Neural cell (in vitro differentiated cells): ENCODE measurements at regions not wholly inside any gene's neighbourhood (a gene's known extent, or its start where the extent isn't known, plus 50 kb on each side); places are given as distances from the start of the nearest gene placed in this dataset.

Experiments
- H2AFZ ChIP-seq: fragments of 200-600, 300-800 bp; sonication (generic), shearing (Covaris generic); 2 replicates; pipeline ENCODE4 v1.6.0; 2014; ENCODE audit warnings: low read depth, mild to moderate bottlenecking, antibody characterized with exemption, low read length, moderate library complexity
- H3F3A ChIP-seq: fragments of 200-600 bp; shearing (Covaris generic); 2 replicates; pipeline ENCODE4 v1.6.1; 2016; ENCODE audit warnings: mild to moderate bottlenecking, moderate library complexity, mixed read lengths, antibody characterized with exemption, low read length; ENCODE audit not compliant: insufficient read depth, poor library complexity, severe bottlenecking
- H3K27ac ChIP-seq: fragments of 200-600, 300-800 bp; sonication (generic), shearing (Covaris generic); 2 replicates; pipeline ENCODE4 v1.5.1; 2014; ENCODE audit warnings: mild to moderate bottlenecking, low read length, moderate library complexity
- H3K27me3 ChIP-seq: fragments of 300-800, 200-600 bp; sonication (generic), shearing (Covaris generic); 2 replicates; pipeline ENCODE4 v1.6.0; 2014; ENCODE audit warnings: mild to moderate bottlenecking, low read depth, low read length, moderate library complexity; ENCODE audit not compliant: insufficient read depth
- H3K36me3 ChIP-seq: fragments of 300-800, 200-600 bp; sonication (generic), shearing (Covaris generic); 2 replicates; pipeline ENCODE4 v1.5.1; 2014; ENCODE audit warnings: mild to moderate bottlenecking, antibody characterized with exemption, low read length, moderate library complexity; ENCODE audit not compliant: insufficient read depth
- H3K4me2 ChIP-seq: fragments of 300-800, 200-600 bp; sonication (generic), shearing (Covaris generic); 2 replicates; pipeline ENCODE4 v1.6.0; 2014; ENCODE audit warnings: mild to moderate bottlenecking, low read length
- H3K4me3 ChIP-seq: fragments of 300-800, 200-600 bp; sonication (generic), shearing (Covaris generic); 2 replicates; pipeline ENCODE4 v1.5.1; 2014; ENCODE audit warnings: mild to moderate bottlenecking, low read length, moderate library complexity
- H3K79me2 ChIP-seq: fragments of 200-600 bp; shearing (Covaris generic); replicated peaks from 2 replicates; pipeline ENCODE4 v1.6.0; 2014; ENCODE audit warnings: mild to moderate bottlenecking, low read length, moderate library complexity; ENCODE audit not compliant: insufficient read depth
- H3K9ac ChIP-seq: fragments of 300-800, 200-600 bp; sonication (generic), shearing (Covaris generic); 2 replicates; pipeline ENCODE4 v1.6.1; 2016; ENCODE audit warnings: mild to moderate bottlenecking, low read length, mixed read lengths
- H3K9me2 ChIP-seq: fragments of 200-600 bp; shearing (Covaris generic); 2 replicates; pipeline ENCODE4 v1.6.1; 2016; ENCODE audit warnings: mild to moderate bottlenecking, low read length, mixed read lengths; ENCODE audit not compliant: insufficient read depth
- H3K9me3 ChIP-seq: fragments of 200-600, 300-800 bp; sonication (generic), shearing (Covaris generic); 2 replicates; pipeline ENCODE4 v1.6.1; 2016; ENCODE audit warnings: mild to moderate bottlenecking, mixed run types, low read length, moderate library complexity, mixed read lengths
- H4K20me1 ChIP-seq: fragments of 200-600 bp; shearing (Covaris generic); 2 replicates; pipeline ENCODE4 v1.6.1; 2016; ENCODE audit warnings: mild to moderate bottlenecking, mixed run types; ENCODE audit not compliant: insufficient read depth
- EP300 ChIP-seq: fragments of 450-650 bp; conservative IDR thresholded peaks from 2 replicates; pipeline ENCODE4 v1.6.1; 2014; ENCODE audit warnings: antibody characterized with exemption, mild to moderate bottlenecking, moderate library complexity; ENCODE audit not compliant: poor library complexity, severe bottlenecking
- EZH2 ChIP-seq: fragments of 200-600, 300-800 bp; shearing (Covaris generic), sonication (generic); IDR thresholded peaks from 2 replicates; pipeline ENCODE4 v1.6.1; 2014; ENCODE audit warnings: antibody characterized with exemption, low read length, borderline replicate concordance, mild to moderate bottlenecking; ENCODE audit not compliant: insufficient read depth, poor library complexity, severe bottlenecking
- MXI1 ChIP-seq: fragments of 450-650 bp; conservative IDR thresholded peaks from 2 replicates; pipeline ENCODE4 v1.6.1; 2014; ENCODE audit warnings: antibody characterized with exemption, mild to moderate bottlenecking; ENCODE audit not compliant: poor library complexity, severe bottlenecking
- POLR2AphosphoS5 ChIP-seq: IDR thresholded peaks from 2 replicates; pipeline ENCODE4 v1.6.1; 2012
- RAD21 ChIP-seq: fragments of 450-650 bp; conservative IDR thresholded peaks from 2 replicates; pipeline ENCODE4 v1.6.1; 2014; ENCODE audit warnings: antibody characterized with exemption, mild to moderate bottlenecking, moderate library complexity
- REST ChIP-seq: IDR thresholded peaks from 2 replicates; pipeline ENCODE4 v1.6.1; 2012; ENCODE audit warnings: borderline replicate concordance
- SMC3 ChIP-seq: fragments of 450-650 bp; conservative IDR thresholded peaks from 2 replicates; pipeline ENCODE4 v1.6.1; 2014; ENCODE audit warnings: antibody characterized with exemption, mild to moderate bottlenecking, moderate library complexity; ENCODE audit not compliant: poor library complexity
- TAF1 ChIP-seq: IDR thresholded peaks from 2 replicates; pipeline ENCODE4 v1.6.1; 2012; ENCODE audit warnings: low read depth
- TF ChIP-seq, protein P1 (sequence below): fragments of 450-650 bp; IDR thresholded peaks from 2 replicates; pipeline ENCODE4 v1.5.1; 2014; ENCODE audit warnings: antibody characterized with exemption, mild to moderate bottlenecking, moderate library complexity; ENCODE audit not compliant: poor library complexity, severe bottlenecking

- no peak for TF ChIP-seq POLR2AphosphoS5
- no peak for TF ChIP-seq REST
- TF ChIP-seq, protein P1, sequence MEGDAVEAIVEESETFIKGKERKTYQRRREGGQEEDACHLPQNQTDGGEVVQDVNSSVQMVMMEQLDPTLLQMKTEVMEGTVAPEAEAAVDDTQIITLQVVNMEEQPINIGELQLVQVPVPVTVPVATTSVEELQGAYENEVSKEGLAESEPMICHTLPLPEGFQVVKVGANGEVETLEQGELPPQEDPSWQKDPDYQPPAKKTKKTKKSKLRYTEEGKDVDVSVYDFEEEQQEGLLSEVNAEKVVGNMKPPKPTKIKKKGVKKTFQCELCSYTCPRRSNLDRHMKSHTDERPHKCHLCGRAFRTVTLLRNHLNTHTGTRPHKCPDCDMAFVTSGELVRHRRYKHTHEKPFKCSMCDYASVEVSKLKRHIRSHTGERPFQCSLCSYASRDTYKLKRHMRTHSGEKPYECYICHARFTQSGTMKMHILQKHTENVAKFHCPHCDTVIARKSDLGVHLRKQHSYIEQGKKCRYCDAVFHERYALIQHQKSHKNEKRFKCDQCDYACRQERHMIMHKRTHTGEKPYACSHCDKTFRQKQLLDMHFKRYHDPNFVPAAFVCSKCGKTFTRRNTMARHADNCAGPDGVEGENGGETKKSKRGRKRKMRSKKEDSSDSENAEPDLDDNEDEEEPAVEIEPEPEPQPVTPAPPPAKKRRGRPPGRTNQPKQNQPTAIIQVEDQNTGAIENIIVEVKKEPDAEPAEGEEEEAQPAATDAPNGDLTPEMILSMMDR, result no peak
- no peak for TF ChIP-seq RAD21
- TF ChIP-seq EZH2, result no peak
- no peak for TF ChIP-seq TAF1
- no peak for TF ChIP-seq MXI1
- TF ChIP-seq EP300, result no peak
- TF ChIP-seq SMC3, result no peak
- H3K4me2 ChIP-seq, result no peak overlapping the region
Observed at GRCh38 chr2:100202567-100202966, 60.2 kb upstream of the AFF3 start.

DNA sequence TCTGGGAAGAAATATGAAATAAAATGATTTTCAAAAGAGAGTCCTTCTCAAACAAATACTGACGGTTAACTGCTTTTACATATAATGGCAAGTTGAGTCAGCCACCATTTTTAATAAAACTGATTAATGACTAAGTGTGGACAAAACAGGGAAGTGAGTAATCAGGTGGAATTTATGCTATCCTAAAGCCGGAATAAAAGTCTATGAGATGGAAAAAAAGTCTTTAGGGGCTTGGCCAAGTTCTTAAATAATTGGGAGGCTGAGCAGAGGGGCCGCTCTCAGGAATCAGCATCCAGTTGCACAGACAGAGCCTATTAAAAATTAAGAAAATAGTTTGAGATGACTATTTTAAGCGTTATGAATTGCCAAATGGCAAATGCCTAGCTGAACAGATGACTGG is 58.6 kb upstream of the AFF3 start:
- H3K36me3 ChIP-seq, result no peaks in the 10 kb centered on the region
- H3K27ac ChIP-seq, result no peak overlapping the region
- no peak overlapping the region for H3K4me3 ChIP-seq

More at GRCh38 chr2:100202567-100202966, 60.2 kb upstream of the AFF3 start:
- H4K20me1 ChIP-seq, result no peaks in the 10 kb centered on the region
- no peaks in the 10 kb centered on the region for H3K79me2 ChIP-seq
- H2AFZ ChIP-seq, result no peak overlapping the region
- no peaks in the 10 kb centered on the region for H3K9me2 ChIP-seq
- no peak overlapping the region for H3K4me3 ChIP-seq
- H3K36me3 ChIP-seq, result no peaks in the 10 kb centered on the region
- H3F3A ChIP-seq, result no peaks in the 10 kb centered on the region
- no peak overlapping the region for H3K27ac ChIP-seq
- no peaks in the 10 kb centered on the region for H3K9me3 ChIP-seq
- no peaks in the 10 kb centered on the region for H3K27me3 ChIP-seq
- no peak overlapping the region for H3K9ac ChIP-seq

More for the DNA sequence above, 58.6 kb upstream of the AFF3 start:
- TF ChIP-seq, protein P1, result no peak
- TF ChIP-seq TAF1 (no peak), POLR2AphosphoS5 (no peak), EZH2 (no peak), SMC3 (no peak), EP300 (no peak), REST (no peak), MXI1 (no peak), RAD21 (no peak)
- Histone ChIP-seq H3K79me2 (no peaks in the 10 kb centered on the region), H3K9me3 (no peaks in the 10 kb centered on the region), H3K27me3 (no peaks in the 10 kb centered on the region), H2AFZ (no peak overlapping the region), H3K9ac (no peak overlapping the region), H3F3A (no peaks in the 10 kb centered on the region), H3K9me2 (no peaks in the 10 kb centered on the region), H3K4me2 (no peak overlapping the region), H4K20me1 (no peaks in the 10 kb centered on the region)
